NOMO-1 (cell line): ENCODE measurements at regions not wholly inside any gene's neighbourhood (a gene's known extent, or its start where the extent isn't known, plus 50 kb on each side); places are given as distances from the start of the nearest gene placed in this dataset.
"Not testable (repeated sequence)": the region's sequence is repeated elsewhere in the genome, so short reads cannot be mapped to it uniquely, and the experiment has no call there.

Experiments
- DNase-seq, 2 experiments: peaks; one replicate each; lab custom pipeline; 2025; ENCODE audit not compliant: unreplicated experiment in 2 of 2; lab: John Stamatoyannopoulos, UW

DNA sequence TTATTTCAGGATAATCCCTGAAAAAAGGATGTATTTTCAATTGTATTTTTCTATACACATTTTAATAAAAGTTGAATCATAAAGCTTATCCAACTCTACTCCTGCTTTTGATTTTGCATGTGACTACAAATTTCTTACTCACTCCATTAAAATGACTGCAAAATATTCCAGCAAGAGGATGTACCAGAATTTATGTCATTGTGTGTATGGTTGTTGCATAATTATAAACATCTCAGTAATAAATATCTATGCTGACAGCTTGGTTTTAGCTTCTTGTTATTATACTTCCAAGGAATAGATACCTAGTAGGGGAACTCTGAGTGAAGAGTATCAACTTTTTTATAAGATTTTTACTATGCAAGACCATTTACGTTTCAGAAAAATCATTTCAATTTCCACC is 463.2 kb upstream of the RUNX1 start:
- DNase-seq, result no peak

DNA sequence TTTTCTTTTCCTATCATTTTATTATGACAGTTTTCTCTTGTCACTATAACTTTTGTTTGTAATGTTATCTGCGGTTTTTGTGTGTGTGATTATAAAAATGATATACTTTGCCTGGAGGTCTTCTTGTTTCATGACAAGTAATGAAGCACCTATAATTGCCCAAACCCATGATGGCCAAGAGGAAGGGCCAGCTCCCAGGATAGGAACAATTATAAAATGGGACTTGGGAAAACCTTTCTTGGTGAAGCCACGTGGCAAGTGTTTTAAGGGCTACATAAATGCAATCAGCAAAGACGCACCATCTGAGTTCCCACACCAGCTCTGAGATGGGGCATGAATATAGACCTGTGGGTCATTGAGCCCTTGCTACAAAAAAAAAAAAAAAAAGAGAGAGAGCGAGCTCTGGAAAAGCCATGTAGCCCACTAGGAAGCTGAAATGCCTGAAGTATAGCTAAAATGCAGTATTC is 462.6 kb upstream of the RUNX1 start:
- DNase-seq, result no peak

GRCh38 chr21:35510957-35511695 is 462.0 kb upstream of the RUNX1 start:
- peak in 1 of 2 experiments; percentile 11 for DNase-seq

- DNase-seq, result no peak
Observed at GRCh38 chr21:35510294-35510693, 461.2 kb upstream of the RUNX1 start.

- DNase-seq, result peak; percentile 78 to 80
Observed at GRCh38 chr21:35509001-35509704, 460.1 kb upstream of the RUNX1 start.

- peak; percentile 87 to 91 for DNase-seq
Observed at GRCh38 chr21:35508139-35508888, 459.2 kb upstream of the RUNX1 start.

- DNase-seq, result no peak
Observed at GRCh38 chr21:35507181-35507759, 458.2 kb upstream of the RUNX1 start.

- DNase-seq, result no peak
Observed at GRCh38 chr21:35506771-35507170, 457.7 kb upstream of the RUNX1 start.

DNA sequence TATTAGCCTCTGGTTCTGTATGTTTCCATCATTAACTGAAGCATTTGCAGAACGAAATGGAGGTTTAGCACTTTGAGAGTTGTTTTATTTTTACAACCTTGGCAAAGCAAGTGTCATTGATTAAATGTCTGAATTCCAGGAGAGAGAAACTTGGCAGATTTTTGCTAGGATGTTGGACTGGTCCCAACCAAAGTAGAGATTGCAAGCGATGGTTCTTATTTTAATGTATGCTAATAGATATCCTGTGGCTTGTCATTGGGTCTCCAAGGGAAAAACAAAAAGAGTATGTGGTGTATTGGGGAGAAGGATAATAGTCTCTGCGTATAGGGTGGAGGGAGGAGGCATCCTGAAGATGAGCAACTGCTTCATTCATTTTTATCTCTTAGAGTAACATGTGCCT is 457.2 kb upstream of the RUNX1 start:
- DNase-seq, result no peak

GRCh38 chr21:35504951-35505466 is 455.9 kb upstream of the RUNX1 start:
- DNase-seq, result no peak

GRCh38 chr21:35504277-35504676 is 455.2 kb upstream of the RUNX1 start:
- DNase-seq, result no peak

GRCh38 chr21:35503671-35504070 is 454.6 kb upstream of the RUNX1 start:
- peak in 1 of 2 experiments; percentile 18 for DNase-seq

DNA sequence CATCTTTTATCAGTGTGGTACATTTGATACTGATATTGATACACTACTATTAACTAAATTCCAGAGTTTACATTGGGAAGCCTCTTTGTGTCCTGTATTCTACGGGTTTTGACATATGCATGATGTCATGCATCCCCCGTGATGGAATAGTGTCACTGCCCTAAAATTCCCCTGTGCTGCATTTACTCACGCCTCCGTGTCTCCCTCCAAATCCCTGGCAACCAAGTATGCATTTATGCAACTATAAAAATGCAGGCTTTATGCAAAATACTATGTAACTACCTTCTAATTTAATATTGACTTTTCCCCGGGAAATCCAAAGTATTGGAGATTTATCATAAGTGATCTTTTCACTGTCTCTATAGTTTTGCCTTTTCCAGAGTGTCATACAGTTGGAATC is 453.7 kb upstream of the RUNX1 start:
- DNase-seq, result no peak

DNA sequence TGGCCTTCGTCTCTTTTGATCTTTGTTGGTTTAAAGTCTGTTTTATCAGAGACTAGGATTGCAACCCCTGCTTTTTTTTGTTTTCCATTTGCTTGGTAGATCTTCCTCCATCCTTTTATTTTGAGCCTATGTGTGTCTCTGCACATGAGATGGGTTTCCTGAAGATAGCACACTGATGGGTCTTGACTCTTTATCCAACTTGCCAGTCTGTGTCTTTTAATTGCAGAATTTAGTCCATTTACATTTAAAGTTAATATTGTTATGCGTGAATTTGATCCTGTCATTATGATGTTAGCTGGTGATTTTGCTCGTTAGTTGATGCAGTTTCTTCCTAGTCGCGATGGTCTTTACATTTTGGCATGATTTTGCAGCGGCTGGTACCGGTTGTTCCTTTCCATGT is 448.4 kb upstream of the RUNX1 start:
- not testable (repeated sequence) for DNase-seq

- peak; percentile 26 to 42 for DNase-seq
Observed at GRCh38 chr21:35491920-35492678, 443.0 kb upstream of the RUNX1 start.

DNA sequence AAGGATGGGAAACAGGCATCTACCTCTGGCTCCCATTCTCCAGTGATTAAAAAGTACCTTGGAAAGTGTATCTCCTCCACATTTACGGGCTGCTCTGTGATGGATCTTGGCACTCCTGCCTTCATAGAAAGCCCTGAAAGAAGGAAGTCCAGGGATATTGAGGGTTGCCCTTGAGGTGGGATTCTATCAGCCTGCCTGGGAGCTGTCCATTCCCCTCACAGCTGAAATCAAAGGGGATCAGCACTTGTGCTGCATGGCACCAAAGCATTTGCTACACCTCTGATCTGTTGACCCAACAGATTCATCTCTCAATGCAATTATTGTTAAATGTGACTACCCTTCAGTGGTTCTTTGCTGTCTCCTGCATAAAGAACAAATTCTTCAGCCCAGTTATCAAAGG is 442.0 kb upstream of the RUNX1 start:
- DNase-seq, result no peak

DNA sequence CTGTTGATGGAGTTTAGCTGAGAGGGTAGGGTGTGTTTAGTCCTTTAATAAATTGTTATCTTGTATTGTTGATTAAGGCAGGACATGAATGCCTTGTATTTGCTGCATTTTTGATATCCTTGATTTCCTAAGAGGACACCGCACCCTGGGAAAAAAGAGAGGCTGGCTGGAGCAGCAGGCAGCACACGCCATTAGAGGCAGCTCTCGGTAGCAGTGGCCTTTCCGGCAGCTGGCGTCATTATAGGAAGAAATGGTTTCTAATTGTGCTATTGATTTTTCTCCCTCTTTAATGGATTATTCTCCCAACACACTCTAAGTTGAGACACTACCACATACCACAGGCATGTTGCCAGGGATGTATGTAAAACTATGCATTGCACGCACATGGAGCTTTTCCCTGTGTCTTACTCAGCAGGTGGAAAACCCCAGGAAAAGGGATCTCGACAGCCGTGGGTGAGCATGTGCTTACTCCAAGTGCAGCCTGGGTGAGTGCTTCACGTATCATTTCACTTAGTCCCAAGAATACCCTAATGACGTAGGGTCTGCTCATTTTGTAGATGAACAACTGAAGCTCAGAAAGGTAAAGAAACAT is 440.4 kb upstream of the RUNX1 start:
- no peak for DNase-seq

- DNase-seq, result no peak
Observed at GRCh38 chr21:35488946-35489345, 439.8 kb upstream of the RUNX1 start.

GRCh38 chr21:35485364-35485763 is 436.3 kb upstream of the RUNX1 start:
- no peak for DNase-seq

DNA sequence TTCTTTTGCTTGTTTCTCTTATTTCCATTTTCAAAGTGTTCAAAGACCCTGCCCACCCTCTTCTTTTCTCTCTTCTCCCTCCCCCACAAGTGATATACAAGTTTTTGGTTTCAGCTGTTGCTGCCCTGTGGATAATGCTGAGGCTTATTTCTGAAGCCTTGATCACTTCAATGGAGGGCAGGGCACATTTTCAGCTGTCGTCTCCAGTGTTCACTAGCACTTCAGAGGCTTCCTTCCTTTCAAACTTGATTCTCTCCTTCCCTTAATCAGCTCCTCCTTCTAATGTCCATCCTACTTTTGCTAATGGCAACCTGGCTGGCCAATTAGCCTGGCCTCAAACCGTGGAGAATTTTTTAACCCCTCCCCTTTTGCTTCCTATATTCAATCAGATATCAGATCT is 435.7 kb upstream of the RUNX1 start:
- DNase-seq, result no peak
